Panc1 (cell line): ENCODE measurements at regions not wholly inside any gene's neighbourhood (a gene's known extent, or its start where the extent isn't known, plus 50 kb on each side); places are given as distances from the start of the nearest gene placed in this dataset.

Experiments used
- ATAC-seq: fragments of 200-7000 bp; cut with Tn5 transposase; 2 replicates; pipeline ENCODE4 v1.9.1; 2020; ENCODE audit warnings: mild to moderate bottlenecking, moderate library complexity
- BruUV-seq: library from RNA; stranded (reverse); fragments of 400-500 nt; replicated peaks from 2 replicates; lab custom pipeline; 2021; lab: Mats Ljungman, UMichigan
- CTCF ChIA-PET: fragments of 300-600 bp; sonication (Branson Sonifier 250); formaldehyde crosslinking; loops from one replicate; lab custom pipeline; 2022; ENCODE audit warnings: antibody characterized with exemption; lab: Charles Lee
- POLR2A ChIA-PET: fragments of 300-600 bp; sonication (Branson Sonifier 250); formaldehyde crosslinking; loops from one replicate; lab custom pipeline; 2022; ENCODE audit warnings: antibody characterized with exemption; lab: Charles Lee
- DNase-seq: peaks from one replicate; pipeline ENCODE4 v3.0.0-alpha.2; 2010; ENCODE audit warnings: low read depth, low spot score
- H3K27ac ChIP-seq: 2 replicates; pipeline ENCODE4 v1.5.1; 2011; ENCODE audit warnings: mild to moderate bottlenecking, low read length, inconsistent platforms
- H3K27me3 ChIP-seq: fragments of 200-500 bp; sonication (Bioruptor generic); 2 replicates; pipeline ENCODE4 v1.6.0; 2014; ENCODE audit warnings: low read length, inconsistent platforms; ENCODE audit not compliant: control insufficient read depth, insufficient read depth
- H3K36me3 ChIP-seq: fragments of 200-500 bp; sonication (Bioruptor generic); 2 replicates; pipeline ENCODE4 v1.5.1; 2014; ENCODE audit warnings: inconsistent platforms, mild to moderate bottlenecking, low read length, moderate library complexity; ENCODE audit not compliant: control insufficient read depth, insufficient read depth
- H3K4me1 ChIP-seq: 2 replicates; pipeline ENCODE4 v1.5.1; 2011; ENCODE audit warnings: inconsistent platforms, mild to moderate bottlenecking, low read length, moderate library complexity; ENCODE audit not compliant: control insufficient read depth, insufficient read depth
- H3K4me3 ChIP-seq, 2 experiments: 2 replicates each; pipeline ENCODE4 v1.5.1; 2011 to 2012; ENCODE audit warnings: low read depth in 2 of 2, low read length in 2 of 2, mild to moderate bottlenecking in 2 of 2, inconsistent platforms in 1 of 2, moderate library complexity in 1 of 2
- H3K9me3 ChIP-seq: fragments of 200-500 bp; sonication (Bioruptor generic); 2 replicates; pipeline ENCODE4 v1.5.1; 2014; ENCODE audit warnings: low read depth, mild to moderate bottlenecking, inconsistent platforms, low read length, moderate library complexity; ENCODE audit not compliant: control insufficient read depth, insufficient read depth
- CTCF ChIP-seq: fragments of 450-650 bp; IDR thresholded peaks from 2 replicates; pipeline ENCODE4 v1.5.1; 2017; ENCODE audit warnings: mild to moderate bottlenecking
- POLR2AphosphoS5 ChIP-seq: IDR thresholded peaks from 2 replicates; pipeline ENCODE4 v1.6.1; 2012; ENCODE audit warnings: mild to moderate bottlenecking, low read depth, low read length, moderate library complexity
- SIN3A ChIP-seq: IDR thresholded peaks from 2 replicates; pipeline ENCODE4 v1.6.1; 2012; ENCODE audit warnings: low read depth, mild to moderate bottlenecking, low read length, moderate library complexity, borderline replicate concordance; ENCODE audit not compliant: insufficient read depth
- TCF7L2 ChIP-seq: IDR thresholded peaks from 2 replicates; pipeline ENCODE4 v1.6.1; 2011; ENCODE audit warnings: mild to moderate bottlenecking, low read depth, low read length, inconsistent platforms
- in situ Hi-C: cut with HindIII; loops from 2 replicates; pipeline ENCODE4 v1.10.0; 2016; ENCODE audit warnings: low sequenced_read_pairs, low pct_unique_long_range_greater_than_20kb
- intact Hi-C: fragments of 100-400 bp; cut with micrococcal nuclease; formaldehyde crosslinking; loops from one replicate; pipeline ENCODE4 v1.10.0; 2022; ENCODE audit not compliant: unreplicated experiment
- TF ChIP-seq, protein P1 (sequence below), 2 experiments: IDR thresholded peaks; 2 replicates each; pipeline ENCODE4 v1.6.1; 2011 to 2012; ENCODE audit warnings: low read depth in 2 of 2, control low read depth in 1 of 2, low read length in 1 of 2, mild to moderate bottlenecking in 1 of 2, moderate library complexity in 1 of 2; ENCODE audit not compliant: insufficient read depth in 1 of 2

DNA sequence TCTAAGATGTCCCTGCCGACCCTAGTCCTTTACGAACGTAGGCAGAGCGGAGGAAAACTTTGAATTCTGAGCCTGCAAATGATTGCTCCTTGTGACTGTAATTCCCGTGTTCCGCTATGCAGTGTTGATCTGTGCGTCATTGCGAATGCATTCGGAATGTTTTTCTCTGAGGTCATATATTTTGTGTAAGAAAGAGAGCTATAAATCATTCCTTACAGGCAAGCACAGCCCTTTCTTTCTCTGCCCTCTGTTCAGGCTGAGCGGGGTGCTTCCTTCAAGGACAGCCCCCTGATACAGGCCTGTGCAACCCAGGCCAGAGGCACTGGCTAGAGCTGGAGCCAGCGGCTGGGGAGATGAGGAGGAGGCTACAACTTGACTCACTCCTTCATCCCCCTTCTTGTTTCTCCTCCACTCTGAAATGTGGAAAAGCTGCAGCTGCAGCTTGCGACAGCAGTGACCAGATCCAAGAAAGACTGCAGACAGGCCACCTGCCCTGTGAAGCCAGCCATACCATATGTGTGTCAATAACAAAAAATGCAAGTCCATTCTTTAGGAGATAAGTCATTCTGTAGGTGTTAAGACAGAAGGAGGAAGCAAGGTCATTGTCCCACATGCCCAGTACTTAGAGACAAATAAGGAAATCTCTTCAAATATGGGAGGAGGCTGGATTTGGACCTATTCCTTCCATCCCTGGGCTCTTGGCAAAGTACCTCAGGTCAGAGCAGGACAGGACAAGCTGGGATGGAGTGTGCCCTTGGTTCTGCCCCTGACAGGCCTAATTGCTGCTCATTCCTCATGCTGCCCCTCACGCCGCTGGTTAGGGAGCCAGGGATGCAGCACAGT is 345.7 kb upstream of the WWC1 start:
- no peaks in the 10 kb centered on the region for H3K9me3 ChIP-seq
- H3K27ac ChIP-seq, result no peak overlapping the region
- H3K36me3 ChIP-seq, result no peaks in the 10 kb centered on the region
- no peak for DNase-seq
- no TSS peak for BruUV-seq
- no peaks in the 10 kb centered on the region; the same call in 1 of the 2 replicates for H3K27me3 ChIP-seq
- in situ Hi-C loops, result no loop called here
- ChIA-PET POLR2A (no interaction called here), CTCF (no interaction called here)
- H3K4me3 ChIP-seq, result no peak overlapping the region
- no peak; the same call in 1 of the 2 replicates for ATAC-seq
- intact Hi-C loops, result no loop called here
- TF ChIP-seq CTCF, result no peak
- TF ChIP-seq, protein P1, sequence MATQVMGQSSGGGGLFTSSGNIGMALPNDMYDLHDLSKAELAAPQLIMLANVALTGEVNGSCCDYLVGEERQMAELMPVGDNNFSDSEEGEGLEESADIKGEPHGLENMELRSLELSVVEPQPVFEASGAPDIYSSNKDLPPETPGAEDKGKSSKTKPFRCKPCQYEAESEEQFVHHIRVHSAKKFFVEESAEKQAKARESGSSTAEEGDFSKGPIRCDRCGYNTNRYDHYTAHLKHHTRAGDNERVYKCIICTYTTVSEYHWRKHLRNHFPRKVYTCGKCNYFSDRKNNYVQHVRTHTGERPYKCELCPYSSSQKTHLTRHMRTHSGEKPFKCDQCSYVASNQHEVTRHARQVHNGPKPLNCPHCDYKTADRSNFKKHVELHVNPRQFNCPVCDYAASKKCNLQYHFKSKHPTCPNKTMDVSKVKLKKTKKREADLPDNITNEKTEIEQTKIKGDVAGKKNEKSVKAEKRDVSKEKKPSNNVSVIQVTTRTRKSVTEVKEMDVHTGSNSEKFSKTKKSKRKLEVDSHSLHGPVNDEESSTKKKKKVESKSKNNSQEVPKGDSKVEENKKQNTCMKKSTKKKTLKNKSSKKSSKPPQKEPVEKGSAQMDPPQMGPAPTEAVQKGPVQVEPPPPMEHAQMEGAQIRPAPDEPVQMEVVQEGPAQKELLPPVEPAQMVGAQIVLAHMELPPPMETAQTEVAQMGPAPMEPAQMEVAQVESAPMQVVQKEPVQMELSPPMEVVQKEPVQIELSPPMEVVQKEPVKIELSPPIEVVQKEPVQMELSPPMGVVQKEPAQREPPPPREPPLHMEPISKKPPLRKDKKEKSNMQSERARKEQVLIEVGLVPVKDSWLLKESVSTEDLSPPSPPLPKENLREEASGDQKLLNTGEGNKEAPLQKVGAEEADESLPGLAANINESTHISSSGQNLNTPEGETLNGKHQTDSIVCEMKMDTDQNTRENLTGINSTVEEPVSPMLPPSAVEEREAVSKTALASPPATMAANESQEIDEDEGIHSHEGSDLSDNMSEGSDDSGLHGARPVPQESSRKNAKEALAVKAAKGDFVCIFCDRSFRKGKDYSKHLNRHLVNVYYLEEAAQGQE (IDR thresholded peaks at IDR 0.05; ENCODE audit: insufficient read depth in 1 of 2, low read depth in 2 of 2, low read length in 1 of 2), result no peak
- no peak for TF ChIP-seq SIN3A
- no peak for TF ChIP-seq TCF7L2
- no peak for TF ChIP-seq POLR2AphosphoS5
- no peaks in the 10 kb centered on the region for H3K4me1 ChIP-seq

- Histone ChIP-seq H3K9me3 (no peaks in the 10 kb centered on the region), H3K4me3 (no peak overlapping the region), H3K27me3 (no peaks in the 10 kb centered on the region; the same call in none of the 2 replicates), H3K4me1 (peaks cover 5% of the 10 kb centered on the region; the same call in 1 of the 2 replicates), H3K27ac (no peak overlapping the region), H3K36me3 (no peaks in the 10 kb centered on the region)
- intact Hi-C loops, result no loop called here
- POLR2A ChIA-PET, result no interaction called here
- TF ChIP-seq POLR2AphosphoS5 (no peak), SIN3A (no peak), CTCF (no peak), TCF7L2 (no peak)
- TF ChIP-seq, protein P1 (IDR thresholded peaks at IDR 0.05; ENCODE audit: insufficient read depth in 1 of 2, low read depth in 2 of 2, low read length in 1 of 2), result no peak
- in situ Hi-C loops, result no loop called here
- no TSS peak for BruUV-seq
- ATAC-seq (no peak), DNase-seq (no peak)
- CTCF ChIA-PET, result no interaction called here
Observed at GRCh38 chr5:167947306-167947705, 344.1 kb upstream of the WWC1 start.
